GM19043 (cell line): ENCODE measurements at regions not wholly inside any gene's neighbourhood (a gene's known extent, or its start where the extent isn't known, plus 50 kb on each side); places are given as distances from the start of the nearest gene placed in this dataset.
"Not testable (repeated sequence)": the region's sequence is repeated elsewhere in the genome, so short reads cannot be mapped to it uniquely, and the experiment has no call there.

Experiments used
- ATAC-seq: cut with Tn5 transposase; IDR thresholded peaks from one replicate; pipeline ENCODE4 v1.9.1; 2021; ENCODE audit warnings: low read depth; ENCODE audit not compliant: unreplicated experiment

GRCh38 chr5:109283086-109283485, 126.7 kb downstream of the PJA2 start:
- not testable (repeated sequence) for ATAC-seq

GRCh38 chr5:109281136-109281690, 128.6 kb downstream of the PJA2 start:
- no peak for ATAC-seq

GRCh38 chr5:109278141-109278540, 131.6 kb downstream of the PJA2 start:
- ATAC-seq = no peak

GRCh38 chr5:109275919-109276318, 133.9 kb downstream of the PJA2 start:
- ATAC-seq = no peak

GRCh38 chr5:109273594-109273993, 136.2 kb downstream of the PJA2 start:
- ATAC-seq = no peak

- ATAC-seq = no peak
Measured at GRCh38 chr5:109267283-109267682, 142.5 kb downstream of the PJA2 start.

- no peak for ATAC-seq
Measured at GRCh38 chr5:109258755-109259154, 151.0 kb downstream of the PJA2 start.

GRCh38 chr5:109256486-109256885, 153.3 kb downstream of the PJA2 start:
- ATAC-seq = no peak

GRCh38 chr5:109254511-109254910, 155.3 kb downstream of the PJA2 start:
- no peak for ATAC-seq

GRCh38 chr5:109253262-109253661, 156.5 kb downstream of the PJA2 start:
- ATAC-seq = no peak

- ATAC-seq = no peak
Measured at GRCh38 chr5:109252731-109253130, 157.0 kb downstream of the PJA2 start.

GRCh38 chr5:109250533-109251329, 159.0 kb downstream of the PJA2 start:
- no peak for ATAC-seq

- no peak for ATAC-seq
Measured at GRCh38 chr5:109250080-109250479, 159.7 kb downstream of the PJA2 start.

- no peak for ATAC-seq
Measured at GRCh38 chr5:109249126-109249525, 160.6 kb downstream of the PJA2 start.

- ATAC-seq = peak; percentile 77
Measured at GRCh38 chr5:109247986-109248385, 161.8 kb downstream of the PJA2 start.

- ATAC-seq = no peak
Measured at GRCh38 chr5:109246841-109247592, 162.8 kb downstream of the PJA2 start.
